H9 (cell line): ENCODE measurements at regions not wholly inside any gene's neighbourhood (a gene's known extent, or its start where the extent isn't known, plus 50 kb on each side); places are given as distances from the start of the nearest gene placed in this dataset.
A peak's percentile ranks its signal among the peaks of the same experiment; 100 is the strongest.

ENCODE experiments used
- DNase-seq: peaks from one replicate; pipeline ENCODE4 v3.0.0-alpha.2; 2017
- H2AFZ ChIP-seq: one replicate; pipeline ENCODE4 v1.6.1; 2013; ENCODE audit warnings: mild to moderate bottlenecking, low read length, control low read depth, moderate library complexity
- H2AK5ac ChIP-seq: 2 replicates; pipeline ENCODE4 v1.6.1; 2013; ENCODE audit warnings: low read length, control low read depth, mixed read lengths; ENCODE audit not compliant: insufficient read length
- H2BK120ac ChIP-seq: one replicate; pipeline ENCODE4 v1.6.1; 2013; ENCODE audit warnings: low read depth, mild to moderate bottlenecking, low read length, control low read depth, inconsistent platforms; ENCODE audit not compliant: poor library complexity, severe bottlenecking
- H2BK12ac ChIP-seq: 2 replicates; pipeline ENCODE4 v1.6.1; 2013; ENCODE audit warnings: low read length, control low read depth, mixed read lengths, low read depth; ENCODE audit not compliant: insufficient read length
- H2BK15ac ChIP-seq: 2 replicates; pipeline ENCODE4 v1.6.1; 2013; ENCODE audit warnings: low read depth, low read length, control low read depth
- H2BK20ac ChIP-seq: one replicate; pipeline ENCODE4 v1.6.1; 2013; ENCODE audit warnings: low read depth, mild to moderate bottlenecking, low read length, control low read depth, inconsistent platforms; ENCODE audit not compliant: poor library complexity, severe bottlenecking
- H2BK5ac ChIP-seq: 2 replicates; pipeline ENCODE4 v1.6.1; 2013; ENCODE audit warnings: low read length, control low read depth, mixed read lengths; ENCODE audit not compliant: insufficient read length
- H3K14ac ChIP-seq: 2 replicates; pipeline ENCODE4 v1.6.1; 2013; ENCODE audit warnings: low read length, control low read depth; ENCODE audit not compliant: insufficient read depth
- H3K18ac ChIP-seq: 2 replicates; pipeline ENCODE4 v1.6.1; 2013; ENCODE audit warnings: low read depth, mild to moderate bottlenecking, mixed read lengths, low read length, control low read depth; ENCODE audit not compliant: insufficient read length
- H3K23ac ChIP-seq: 2 replicates; pipeline ENCODE4 v1.6.1; 2013; ENCODE audit warnings: low read length, control low read depth, mixed read lengths, low read depth; ENCODE audit not compliant: insufficient read length
- H3K23me2 ChIP-seq: 2 replicates; pipeline ENCODE4 v1.6.1; 2013; ENCODE audit warnings: low read depth, mild to moderate bottlenecking, mixed read lengths, low read length, control low read depth; ENCODE audit not compliant: insufficient read length, poor library complexity, severe bottlenecking
- H3K27ac ChIP-seq: 2 replicates; pipeline ENCODE4 v1.5.1; 2013; ENCODE audit warnings: low read length, control low read depth, mixed read lengths, low read depth; ENCODE audit not compliant: insufficient read length
- H3K27me3 ChIP-seq: 2 replicates; pipeline ENCODE4 v1.6.1; 2013; ENCODE audit warnings: low read length, control low read depth, inconsistent platforms; ENCODE audit not compliant: insufficient read depth
- H3K4ac ChIP-seq: 2 replicates; pipeline ENCODE4 v1.6.1; 2013; ENCODE audit warnings: low read depth, mild to moderate bottlenecking, control low read depth, inconsistent platforms, low read length, moderate library complexity
- H3K4me1 ChIP-seq: 2 replicates; pipeline ENCODE4 v1.6.1; 2013; ENCODE audit warnings: low read length, control low read depth, inconsistent platforms; ENCODE audit not compliant: insufficient read depth
- H3K4me2 ChIP-seq: 2 replicates; pipeline ENCODE4 v1.6.1; 2013; ENCODE audit warnings: low read length, control low read depth, mixed read lengths; ENCODE audit not compliant: insufficient read length, insufficient read depth
- H3K56ac ChIP-seq: 2 replicates; pipeline ENCODE4 v1.6.1; 2013; ENCODE audit warnings: low read depth, mild to moderate bottlenecking, mixed read lengths, low read length, control low read depth; ENCODE audit not compliant: insufficient read length
- H3K79me1 ChIP-seq: 2 replicates; pipeline ENCODE4 v1.6.1; 2013; ENCODE audit warnings: low read depth, mild to moderate bottlenecking, moderate library complexity, low read length, control low read depth, inconsistent platforms; ENCODE audit not compliant: insufficient read depth, poor library complexity, severe bottlenecking
- H3K79me2 ChIP-seq: 2 replicates; pipeline ENCODE4 v1.6.1; 2013; ENCODE audit warnings: low read length, control low read depth, inconsistent platforms; ENCODE audit not compliant: insufficient read depth
- H3K9ac ChIP-seq: 2 replicates; pipeline ENCODE4 v1.6.1; 2013; ENCODE audit warnings: low read length, control low read depth, mixed read lengths; ENCODE audit not compliant: insufficient read length; ENCODE audit errors: extremely low read depth
- H3K9me3 ChIP-seq: one replicate; pipeline ENCODE4 v1.6.1; 2013; ENCODE audit warnings: low read depth, low read length, inconsistent platforms; ENCODE audit not compliant: control insufficient read depth
- H3T11ph ChIP-seq: one replicate; pipeline ENCODE4 v1.6.1; 2013; ENCODE audit warnings: mild to moderate bottlenecking, low read length, control low read depth, inconsistent platforms
- H4K20me1 ChIP-seq: one replicate; pipeline ENCODE4 v1.6.1; 2013; ENCODE audit not compliant: control insufficient read depth, insufficient read length, insufficient read depth
- H4K5ac ChIP-seq: 2 replicates; pipeline ENCODE4 v1.6.1; 2013; ENCODE audit warnings: low read depth, mild to moderate bottlenecking, mixed read lengths, low read length, control low read depth; ENCODE audit not compliant: insufficient read length
- H4K8ac ChIP-seq: replicated peaks from 2 replicates; pipeline ENCODE4 v1.6.1; 2013; ENCODE audit warnings: low read length, control low read depth, mixed read lengths, low read depth; ENCODE audit not compliant: insufficient read length
- H4K91ac ChIP-seq: 2 replicates; pipeline ENCODE4 v1.6.1; 2013; ENCODE audit warnings: low read depth, mild to moderate bottlenecking, moderate library complexity, mixed read lengths, low read length, control low read depth; ENCODE audit not compliant: insufficient read length
- H3K27ac Mint-ChIP-seq, 3 experiments: 2 replicates in 2 of 3; 3 replicates in 1 of 3; pipeline ENCODE4 v1.8.0; 2020 to 2021; ENCODE audit warnings: mixed read lengths in 3 of 3, mild to moderate bottlenecking in 1 of 3, moderate library complexity in 1 of 3
- H3K27me3 Mint-ChIP-seq: 2 replicates; pipeline ENCODE4 v1.8.0; 2021; ENCODE audit warnings: low read depth, mild to moderate bottlenecking, moderate library complexity, mixed read lengths
- H3K36me3 Mint-ChIP-seq, 3 experiments: 2 replicates in 2 of 3; 3 replicates in 1 of 3; pipeline ENCODE4 v1.8.0; 2020 to 2021; ENCODE audit warnings: low read depth in 3 of 3, mixed read lengths in 3 of 3; ENCODE audit not compliant: insufficient read depth in 1 of 3
- H3K4me1 Mint-ChIP-seq, 2 experiments: 2 replicates each; pipeline ENCODE4 v1.8.0; 2020; ENCODE audit warnings: mixed read lengths in 2 of 2
- H3K4me3 Mint-ChIP-seq, 2 experiments: 2 replicates in 1 of 2; 3 replicates in 1 of 2; pipeline ENCODE4 v1.8.0; 2020 to 2021; ENCODE audit warnings: mild to moderate bottlenecking in 2 of 2, mixed read lengths in 2 of 2, moderate library complexity in 1 of 2
- H3K9me3 Mint-ChIP-seq, 2 experiments: 2 replicates in 1 of 2; 3 replicates in 1 of 2; pipeline ENCODE4 v1.8.0; 2020; ENCODE audit warnings: mild to moderate bottlenecking in 2 of 2, mixed read lengths in 2 of 2, moderate library complexity in 1 of 2
- WGBS: extraction: QIAGEN DNeasy Blood & Tissue Kit; methylation state at CpG from one replicate; pipeline ENCODE4 v1.1.7; 2013; ENCODE audit warnings: missing lambda C conversion rate, low lambda C conversion rate, mixed read lengths; ENCODE audit not compliant: insufficient read length; ENCODE audit errors: extremely low coverage; 5-methylcytosine and 5-hydroxymethylcytosine counted together
- TF ChIP-seq, protein P1 (sequence below): fragments of 200-600 bp; sonication (generic); conservative IDR thresholded peaks from 3 replicates; pipeline ENCODE4 v1.8.0; 2021; ENCODE audit warnings: antibody characterized with exemption, mild to moderate bottlenecking

DNA sequence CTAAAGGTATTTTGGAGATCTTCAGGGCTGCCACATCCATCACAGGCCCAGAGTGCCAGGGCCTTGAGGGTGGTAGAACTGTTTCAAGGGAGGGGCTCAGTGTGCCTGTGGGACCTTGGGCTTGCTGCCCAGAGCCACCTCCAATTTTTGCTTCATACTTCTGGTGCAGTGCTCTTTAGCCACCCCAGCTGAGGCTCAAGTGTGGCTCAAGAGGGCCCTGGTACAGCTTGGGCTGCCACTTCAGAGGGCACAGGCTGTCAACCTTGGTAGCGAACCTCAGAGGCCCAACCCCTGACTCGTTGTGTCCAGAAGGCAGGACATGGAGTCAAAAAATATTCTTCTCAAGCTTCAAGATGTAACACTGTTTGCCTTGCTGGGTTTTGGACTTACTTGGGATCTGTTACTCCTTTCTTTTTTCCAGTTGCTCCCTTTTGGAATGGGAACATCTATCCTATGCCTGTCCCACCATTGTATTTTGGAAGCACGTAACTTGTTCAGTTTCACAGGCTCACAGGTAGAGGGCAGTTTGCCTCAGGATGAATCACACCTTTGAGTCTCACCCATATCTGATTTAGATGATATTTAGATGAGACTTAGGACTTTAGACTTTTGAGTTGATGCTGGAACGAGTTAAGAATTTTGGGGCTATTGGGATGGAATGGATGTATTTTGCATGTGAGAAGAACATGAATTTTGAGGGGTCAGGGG, 224.8 kb downstream of the RPS24 start:
- no peak overlapping the region for H4K91ac ChIP-seq
- no peak overlapping the region for H4K5ac ChIP-seq
- no peaks in the 10 kb centered on the region for H3K4me1 ChIP-seq
- H3K4me1 Mint-ChIP-seq: no peaks in the 10 kb centered on the region
- no peak overlapping the region for H2AFZ ChIP-seq
- no peak overlapping the region for H2BK5ac ChIP-seq
- H3K9ac ChIP-seq: no peak overlapping the region
- H3K27ac ChIP-seq: no peak overlapping the region
- no peak overlapping the region for H3T11ph ChIP-seq
- DNase-seq: no peak
- H3K27ac Mint-ChIP-seq: no peak overlapping the region
- H3K23me2 ChIP-seq: no peaks in the 10 kb centered on the region
- H2BK20ac ChIP-seq: no peak overlapping the region
- H3K4me3 Mint-ChIP-seq: no peak overlapping the region
- H2BK15ac ChIP-seq: no peak overlapping the region
- no peak overlapping the region for H3K4ac ChIP-seq
- no peak overlapping the region for H3K4me2 ChIP-seq
- WGBS: no CpG with 5 or more reads among the region's 4 CpGs
- H3K79me2 ChIP-seq: no peaks in the 10 kb centered on the region
- TF ChIP-seq, protein P1, sequence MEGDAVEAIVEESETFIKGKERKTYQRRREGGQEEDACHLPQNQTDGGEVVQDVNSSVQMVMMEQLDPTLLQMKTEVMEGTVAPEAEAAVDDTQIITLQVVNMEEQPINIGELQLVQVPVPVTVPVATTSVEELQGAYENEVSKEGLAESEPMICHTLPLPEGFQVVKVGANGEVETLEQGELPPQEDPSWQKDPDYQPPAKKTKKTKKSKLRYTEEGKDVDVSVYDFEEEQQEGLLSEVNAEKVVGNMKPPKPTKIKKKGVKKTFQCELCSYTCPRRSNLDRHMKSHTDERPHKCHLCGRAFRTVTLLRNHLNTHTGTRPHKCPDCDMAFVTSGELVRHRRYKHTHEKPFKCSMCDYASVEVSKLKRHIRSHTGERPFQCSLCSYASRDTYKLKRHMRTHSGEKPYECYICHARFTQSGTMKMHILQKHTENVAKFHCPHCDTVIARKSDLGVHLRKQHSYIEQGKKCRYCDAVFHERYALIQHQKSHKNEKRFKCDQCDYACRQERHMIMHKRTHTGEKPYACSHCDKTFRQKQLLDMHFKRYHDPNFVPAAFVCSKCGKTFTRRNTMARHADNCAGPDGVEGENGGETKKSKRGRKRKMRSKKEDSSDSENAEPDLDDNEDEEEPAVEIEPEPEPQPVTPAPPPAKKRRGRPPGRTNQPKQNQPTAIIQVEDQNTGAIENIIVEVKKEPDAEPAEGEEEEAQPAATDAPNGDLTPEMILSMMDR: peak; percentile 62
- no peak overlapping the region for H3K14ac ChIP-seq
- no peaks in the 10 kb centered on the region; a peak in 1 of 7 replicates for H3K36me3 Mint-ChIP-seq
- no peak overlapping the region for H2BK120ac ChIP-seq
- H2AK5ac ChIP-seq: no peak overlapping the region
- no peak overlapping the region for H3K23ac ChIP-seq
- H3K9me3 ChIP-seq: no peaks in the 10 kb centered on the region
- peaks cover 4% of the 10 kb centered on the region for H3K27me3 Mint-ChIP-seq
- H3K9me3 Mint-ChIP-seq: no peaks in the 10 kb centered on the region
- H2BK12ac ChIP-seq: no peak overlapping the region
- no peak overlapping the region for H4K8ac ChIP-seq
- H4K20me1 ChIP-seq: no peaks in the 10 kb centered on the region
- H3K27me3 ChIP-seq: no peaks in the 10 kb centered on the region
- no peak overlapping the region for H3K18ac ChIP-seq
- H3K79me1 ChIP-seq: no peaks in the 10 kb centered on the region
- no peak overlapping the region for H3K56ac ChIP-seq
